Testis (tissue), 2 donors: ENCODE measurements at regions not wholly inside any gene's neighbourhood (a gene's known extent, or its start where the extent isn't known, plus 50 kb on each side); places are given as distances from the start of the nearest gene placed in this dataset.

Experiments used
- POLR2A ChIP-seq: fragments of 450-650 bp; IDR thresholded peaks from one replicate; pipeline ENCODE4 v1.6.1; 2017; ENCODE audit warnings: antibody characterized with exemption, mild to moderate bottlenecking, moderate library complexity
- TF ChIP-seq, protein P1 (sequence below), 3 experiments: fragments of 450-650 bp in 2 of 3; fragments of 200-600 bp in 1 of 3; sonication (generic) in 1 of 3; IDR thresholded peaks; one replicate each; pipeline ENCODE4 v1.5.1; 2016 to 2019; ENCODE audit warnings: antibody characterized with exemption in 3 of 3, mild to moderate bottlenecking in 2 of 3, moderate library complexity in 1 of 3

DNA sequence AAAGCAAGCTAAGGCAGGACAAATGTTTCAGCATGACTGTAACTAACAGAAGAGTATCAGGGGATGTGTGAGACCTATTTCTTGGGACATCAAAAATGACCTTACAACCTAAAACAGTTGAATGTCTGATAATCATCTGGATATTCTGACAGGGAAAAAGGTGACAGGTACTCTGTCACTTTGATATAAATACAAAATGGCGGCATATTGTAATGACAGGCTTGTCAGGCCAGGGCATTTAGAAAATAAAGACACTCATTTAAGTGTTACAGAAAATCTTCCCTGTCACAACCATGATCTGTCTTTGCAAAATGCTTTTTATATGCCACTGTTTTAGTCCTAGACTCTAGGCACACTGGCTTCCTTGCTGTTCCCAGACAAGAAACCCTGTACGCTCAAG, 1033.3 kb upstream of the FLRT2 start:
- TF ChIP-seq, protein P1, sequence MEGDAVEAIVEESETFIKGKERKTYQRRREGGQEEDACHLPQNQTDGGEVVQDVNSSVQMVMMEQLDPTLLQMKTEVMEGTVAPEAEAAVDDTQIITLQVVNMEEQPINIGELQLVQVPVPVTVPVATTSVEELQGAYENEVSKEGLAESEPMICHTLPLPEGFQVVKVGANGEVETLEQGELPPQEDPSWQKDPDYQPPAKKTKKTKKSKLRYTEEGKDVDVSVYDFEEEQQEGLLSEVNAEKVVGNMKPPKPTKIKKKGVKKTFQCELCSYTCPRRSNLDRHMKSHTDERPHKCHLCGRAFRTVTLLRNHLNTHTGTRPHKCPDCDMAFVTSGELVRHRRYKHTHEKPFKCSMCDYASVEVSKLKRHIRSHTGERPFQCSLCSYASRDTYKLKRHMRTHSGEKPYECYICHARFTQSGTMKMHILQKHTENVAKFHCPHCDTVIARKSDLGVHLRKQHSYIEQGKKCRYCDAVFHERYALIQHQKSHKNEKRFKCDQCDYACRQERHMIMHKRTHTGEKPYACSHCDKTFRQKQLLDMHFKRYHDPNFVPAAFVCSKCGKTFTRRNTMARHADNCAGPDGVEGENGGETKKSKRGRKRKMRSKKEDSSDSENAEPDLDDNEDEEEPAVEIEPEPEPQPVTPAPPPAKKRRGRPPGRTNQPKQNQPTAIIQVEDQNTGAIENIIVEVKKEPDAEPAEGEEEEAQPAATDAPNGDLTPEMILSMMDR (IDR thresholded peaks at IDR 0.05): no peak
- no peak for TF ChIP-seq POLR2A
